ENCODE measurements at regions not wholly inside any gene's neighbourhood (a gene's known extent, or its start where the extent isn't known, plus 50 kb on each side); places are given as distances from the start of the nearest gene placed in this dataset.
A peak's percentile ranks its signal among the peaks of the same experiment; 100 is the strongest.

- CTCF ChIA-PET, result no interaction called here
- no peak overlapping the region for H3K4me2 ChIP-seq
- no peak for TF ChIP-seq CEBPB (IDR thresholded peaks at IDR 0.05)
- TF ChIP-seq RFX5 (IDR thresholded peaks at IDR 0.05), result no peak
- TF ChIP-seq RAD21 (conservative IDR thresholded peaks at IDR 0.05 in 1 of 2, IDR thresholded peaks at IDR 0.05 in 1 of 2), result no peak
- TF ChIP-seq PBX3 (IDR thresholded peaks at IDR 0.05), result no peak
- no peak for TF ChIP-seq MAX (IDR thresholded peaks at IDR 0.05)
- TF ChIP-seq FOSL2 (IDR thresholded peaks at IDR 0.05), result no peak
- no peak for TF ChIP-seq FOSL2 (CRISPR knock-in tag; IDR thresholded peaks at IDR 0.05)
- no peak for TF ChIP-seq MYC (IDR thresholded peaks at IDR 0.05; ENCODE audit: borderline replicate concordance, low read length)
- no peak for TF ChIP-seq MAZ (IDR thresholded peaks at IDR 0.05; ENCODE audit: borderline replicate concordance, low read depth, low read length)
- no peak for TF ChIP-seq TP53 (CRISPR knock-in tag; IDR thresholded peaks at IDR 0.05)
- TF ChIP-seq POLR2A (IDR thresholded peaks at IDR 0.05; ENCODE audit: low read length), result no peak
- TF ChIP-seq ZFP36 (IDR thresholded peaks at IDR 0.05; ENCODE audit: borderline replicate concordance, partially characterized antibody), result no peak
Measured at GRCh38 chr4:136301749-136302495, 1230.4 kb downstream of the PCDH18 start.

GRCh38 chr4:136283977-136284376 is 1248.3 kb downstream of the PCDH18 start:
- no peak for TF ChIP-seq EP300 (IDR thresholded peaks at IDR 0.05)
- TF ChIP-seq TP53 (CRISPR knock-in tag; IDR thresholded peaks at IDR 0.05), result no peak
- TF ChIP-seq KDM5A (IDR thresholded peaks at IDR 0.05), result no peak
- peak; percentile 28 for TF ChIP-seq MAFK (IDR thresholded peaks at IDR 0.05; ENCODE audit: partially characterized antibody)
- no peak for FAIRE-seq
- H3K4me2 ChIP-seq, result no peak overlapping the region
- H3K27ac ChIP-seq, result no peak overlapping the region
- H3K4me3 ChIP-seq, result no peak overlapping the region
- no peak for DNase-seq (ENCODE audit: low read depth in 1 of 2, low spot score in 1 of 2)
- H3K9me3 ChIP-seq, result no peaks in the 10 kb centered on the region
- ChIA-PET POLR2A (no interaction called here), CTCF (no interaction called here)
- no peak for ATAC-seq
- 33% methylated on average over 2 of the region's 2 CpGs for WGBS (ENCODE audit: missing lambda C conversion rate)
- H3K4me1 ChIP-seq, result no peaks in the 10 kb centered on the region

More at GRCh38 chr4:136301749-136302495, 1230.4 kb downstream of the PCDH18 start:
- no peaks in the 10 kb centered on the region for H3K9me3 ChIP-seq
- ATAC-seq (no peak), DNase-seq (ENCODE audit: low read depth in 1 of 2, low spot score in 1 of 2) (no peak), FAIRE-seq (no peak)
- H3K4me3 ChIP-seq, result no peak overlapping the region
- POLR2A ChIA-PET, result no interaction called here
- H3K4me1 ChIP-seq, result no peaks in the 10 kb centered on the region
- no peak overlapping the region for H3K27ac ChIP-seq

DNA sequence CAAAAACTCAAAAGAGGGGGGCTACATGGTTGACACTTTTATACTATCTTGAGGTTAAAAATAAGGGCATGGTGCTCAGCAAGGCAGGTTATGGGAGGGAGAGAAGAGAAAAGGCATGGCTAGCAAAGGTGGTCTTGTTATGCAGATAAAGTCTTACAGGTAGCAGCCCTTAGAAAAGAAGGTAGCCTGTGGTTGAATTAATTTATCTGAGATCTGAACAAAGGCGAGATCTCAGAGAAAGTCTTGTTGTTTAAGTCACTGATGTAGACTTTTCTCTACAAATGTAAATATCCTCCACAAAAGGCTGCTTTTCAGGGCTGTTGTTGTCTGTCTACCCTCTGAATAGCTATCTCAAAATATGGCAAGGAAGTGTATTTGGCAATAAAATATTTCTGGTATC is 1250.4 kb downstream of the PCDH18 start:
- TF ChIP-seq JUN (IDR thresholded peaks at IDR 0.05), result no peak
- 0% methylated on average over 1 of the region's 1 CpG for WGBS (ENCODE audit: missing lambda C conversion rate)
- Histone ChIP-seq H3K27ac (no peak overlapping the region), H3K4me3 (no peak overlapping the region), H3K9me3 (no peaks in the 10 kb centered on the region), H3K4me1 (no peaks in the 10 kb centered on the region), H3K4me2 (no peak overlapping the region)
- ATAC-seq (no peak), FAIRE-seq (no peak), DNase-seq (ENCODE audit: low read depth in 1 of 2, low spot score in 1 of 2) (no peak)
- POLR2A ChIA-PET, result no interaction called here
- CTCF ChIA-PET, result no interaction called here

DNA sequence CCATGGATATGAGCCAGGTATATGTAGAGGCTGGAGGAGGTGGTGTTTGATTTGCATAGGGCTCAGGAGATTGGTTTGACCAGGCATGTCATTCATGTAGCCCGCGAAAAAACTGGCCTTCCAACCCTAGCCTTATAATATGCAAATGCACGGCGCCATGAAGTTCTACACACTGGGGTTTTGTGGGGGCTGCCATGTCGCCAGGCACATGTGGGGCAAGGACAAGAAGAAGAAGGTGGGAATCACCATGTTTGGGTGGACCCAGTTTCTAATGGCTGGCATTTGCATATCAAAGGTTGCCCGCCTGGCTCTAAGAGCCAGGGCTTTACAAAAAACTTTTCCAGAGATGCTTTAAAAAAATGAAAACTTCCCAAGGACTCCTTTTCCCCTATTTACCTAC is 1251.0 kb downstream of the PCDH18 start:
- ATAC-seq, result no peak
- no peak overlapping the region for H3K4me2 ChIP-seq
- FAIRE-seq, result no peak
- no peak overlapping the region for H3K4me3 ChIP-seq
- no peak for DNase-seq (ENCODE audit: low read depth in 1 of 2, low spot score in 1 of 2)
- ChIA-PET POLR2A (no interaction called here), CTCF (no interaction called here)
- H3K9me3 ChIP-seq, result no peaks in the 10 kb centered on the region
- TF ChIP-seq ZNF302 (CRISPR knock-in tag; IDR thresholded peaks at IDR 0.05) (no peak), EHMT2 (IDR thresholded peaks at IDR 0.05; ENCODE audit: low read depth) (no peak), FOSL2 (IDR thresholded peaks at IDR 0.05) (no peak), FOSL2 (CRISPR knock-in tag; IDR thresholded peaks at IDR 0.05) (no peak), ZFP36 (IDR thresholded peaks at IDR 0.05; ENCODE audit: borderline replicate concordance, partially characterized antibody) (no peak), HDAC2 (IDR thresholded peaks at IDR 0.05) (no peak), BHLHE40 (IDR thresholded peaks at IDR 0.05; ENCODE audit: low read depth, low read length) (no peak), CHD4 (IDR thresholded peaks at IDR 0.05; ENCODE audit: borderline replicate concordance) (no peak), FOSB (CRISPR knock-in tag; IDR thresholded peaks at IDR 0.05) (no peak), RFX5 (IDR thresholded peaks at IDR 0.05) (no peak), ZC3H11A (IDR thresholded peaks at IDR 0.05) (no peak)
- TF ChIP-seq, protein P1, sequence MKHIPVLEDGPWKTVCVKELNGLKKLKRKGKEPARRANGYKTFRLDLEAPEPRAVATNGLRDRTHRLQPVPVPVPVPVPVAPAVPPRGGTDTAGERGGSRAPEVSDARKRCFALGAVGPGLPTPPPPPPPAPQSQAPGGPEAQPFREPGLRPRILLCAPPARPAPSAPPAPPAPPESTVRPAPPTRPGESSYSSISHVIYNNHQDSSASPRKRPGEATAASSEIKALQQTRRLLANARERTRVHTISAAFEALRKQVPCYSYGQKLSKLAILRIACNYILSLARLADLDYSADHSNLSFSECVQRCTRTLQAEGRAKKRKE (CRISPR knock-in tag; IDR thresholded peaks at IDR 0.05; ENCODE audit: low read depth), result no peak
- TF ChIP-seq, protein P2, sequence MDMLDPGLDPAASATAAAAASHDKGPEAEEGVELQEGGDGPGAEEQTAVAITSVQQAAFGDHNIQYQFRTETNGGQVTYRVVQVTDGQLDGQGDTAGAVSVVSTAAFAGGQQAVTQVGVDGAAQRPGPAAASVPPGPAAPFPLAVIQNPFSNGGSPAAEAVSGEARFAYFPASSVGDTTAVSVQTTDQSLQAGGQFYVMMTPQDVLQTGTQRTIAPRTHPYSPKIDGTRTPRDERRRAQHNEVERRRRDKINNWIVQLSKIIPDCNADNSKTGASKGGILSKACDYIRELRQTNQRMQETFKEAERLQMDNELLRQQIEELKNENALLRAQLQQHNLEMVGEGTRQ (IDR thresholded peaks at IDR 0.05), result no peak
- TF ChIP-seq, protein P3, sequence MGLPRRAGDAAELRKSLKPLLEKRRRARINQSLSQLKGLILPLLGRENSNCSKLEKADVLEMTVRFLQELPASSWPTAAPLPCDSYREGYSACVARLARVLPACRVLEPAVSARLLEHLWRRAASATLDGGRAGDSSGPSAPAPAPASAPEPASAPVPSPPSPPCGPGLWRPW (IDR thresholded peaks at IDR 0.05), result no peak
- H3K27ac ChIP-seq, result no peak overlapping the region
- no peaks in the 10 kb centered on the region for H3K4me1 ChIP-seq
- 38% methylated on average over 6 of the region's 6 CpGs for WGBS (ENCODE audit: missing lambda C conversion rate)

Data from A549 (cell line).